NCI-H1092 (cell line): ENCODE measurements at regions not wholly inside any gene's neighbourhood (a gene's known extent, or its start where the extent isn't known, plus 50 kb on each side); places are given as distances from the start of the nearest gene placed in this dataset.

Experiments used
- DNase-seq: peaks from one replicate; lab custom pipeline; 2025; lab: John Stamatoyannopoulos, UW

DNA sequence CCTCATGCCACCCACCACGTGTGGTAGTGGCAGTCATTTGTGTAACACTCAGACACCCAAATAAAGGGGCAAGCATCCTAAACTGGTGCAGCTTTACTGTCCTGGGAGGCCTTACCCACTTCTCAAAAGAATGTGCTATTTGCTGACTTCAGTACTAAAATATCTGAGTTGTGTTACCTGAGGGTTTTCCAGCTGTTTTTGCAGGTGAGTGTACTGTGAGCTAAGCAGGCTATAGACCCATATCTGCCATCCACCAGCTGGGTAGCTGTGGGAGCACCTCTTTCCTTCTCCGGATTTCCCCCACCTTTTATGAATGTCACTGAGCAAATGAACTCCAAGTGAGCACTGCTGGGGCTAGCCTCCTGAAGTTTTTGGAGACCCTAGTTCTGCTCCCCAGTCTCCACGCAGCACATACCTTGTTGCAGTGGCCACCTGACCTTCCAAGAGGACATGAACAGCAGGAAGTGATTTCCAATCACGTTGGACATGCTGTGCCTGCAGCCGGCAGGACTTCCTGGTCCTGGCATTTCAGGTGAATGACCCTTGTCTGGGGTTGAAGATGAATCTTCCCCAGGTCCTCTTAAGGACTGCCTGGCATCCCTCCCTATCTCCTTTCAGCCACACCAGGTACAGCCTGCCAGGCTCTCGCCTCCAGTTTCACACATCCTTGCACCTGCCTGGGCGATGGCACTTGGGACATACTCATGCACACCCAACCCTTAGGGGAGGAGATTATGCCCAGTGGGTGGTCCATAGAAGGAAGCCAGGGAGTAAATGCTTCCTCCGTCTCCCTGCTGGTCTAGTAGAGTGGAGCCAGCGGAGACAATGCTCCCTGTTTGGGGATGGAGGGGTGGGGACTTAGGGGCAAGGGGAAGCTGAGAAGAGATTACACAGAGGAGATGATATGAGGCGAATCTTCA lies 109.5 kb upstream of the SPATA13 start:
- DNase-seq = no peak

DNA sequence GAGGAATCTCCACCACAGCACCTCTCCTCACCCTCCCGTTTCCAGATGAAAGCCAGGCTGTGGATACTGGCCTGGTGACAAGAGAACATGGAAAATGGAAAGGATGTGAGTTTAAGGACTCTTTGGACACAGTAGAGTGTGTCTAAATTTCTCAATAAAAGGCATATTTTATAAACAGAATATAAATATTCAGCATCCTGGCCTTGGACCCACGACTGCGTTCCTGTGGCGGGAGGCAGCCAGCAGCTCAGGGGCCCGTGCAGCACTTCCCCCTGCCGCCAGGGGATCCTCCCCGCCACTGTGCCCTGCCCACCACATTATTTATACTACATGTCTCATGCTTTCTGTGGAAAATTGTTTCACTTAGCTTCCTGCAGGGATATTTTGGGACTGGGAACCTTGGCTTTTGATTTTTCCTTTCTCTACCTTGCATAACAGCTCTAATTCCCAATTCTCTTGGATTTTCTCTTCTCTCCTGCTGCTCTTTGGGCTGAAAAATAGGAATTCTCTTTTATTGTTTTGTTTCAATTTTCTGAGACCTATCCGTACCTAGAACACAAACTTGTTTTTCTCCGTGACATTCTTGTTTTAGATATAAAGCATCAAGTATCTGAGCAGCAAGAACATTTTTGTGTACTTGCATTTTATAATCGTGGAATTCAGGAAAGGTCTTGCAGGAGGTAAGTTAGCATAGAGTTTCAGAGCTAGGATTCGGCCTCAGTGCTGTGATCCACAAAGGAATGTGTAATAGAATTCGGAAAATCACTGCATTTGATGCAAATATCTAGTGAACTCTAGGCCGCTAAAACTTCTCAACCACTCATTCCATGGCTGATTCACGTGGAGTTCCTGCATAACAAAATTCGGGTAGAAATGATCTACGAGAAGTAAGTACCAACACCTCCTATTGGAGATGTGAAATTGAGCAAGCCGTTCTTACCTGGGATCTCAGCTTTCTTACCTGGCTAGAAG lies 107.7 kb upstream of the SPATA13 start:
- no peak for DNase-seq

DNA sequence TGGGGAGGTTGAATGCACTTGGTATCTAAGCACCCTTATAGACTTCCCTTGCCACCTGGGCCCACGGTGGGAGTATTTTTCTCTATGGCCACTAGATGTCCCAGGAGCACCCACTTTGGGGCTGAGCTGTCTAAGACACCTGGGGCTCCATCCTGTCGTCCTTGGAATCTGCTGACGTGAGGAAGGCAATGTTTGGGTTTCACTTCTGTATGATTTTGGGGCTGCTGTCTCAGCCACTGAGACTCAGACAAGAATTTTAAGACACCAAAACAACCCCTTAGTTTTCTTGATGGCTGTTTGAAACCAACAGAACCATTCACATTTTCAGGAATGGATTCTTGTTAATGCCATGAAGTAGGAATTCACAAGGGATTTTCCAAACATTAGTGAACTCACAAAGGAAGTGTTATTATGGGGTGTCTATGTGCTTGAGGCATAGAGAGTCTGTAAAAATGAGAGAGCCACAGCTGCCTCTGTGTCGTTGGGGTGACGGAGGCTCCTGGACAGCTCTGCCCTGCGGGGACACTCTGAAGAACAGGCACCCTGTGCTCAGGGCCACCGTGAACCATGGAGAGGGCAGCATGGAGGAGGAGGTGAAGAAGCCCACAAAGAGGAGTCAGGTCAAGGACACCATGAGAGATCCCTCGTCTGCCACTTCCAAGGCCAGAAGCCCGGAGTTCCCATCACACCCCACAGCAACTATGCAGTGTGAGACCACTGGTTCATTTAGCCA lies 106.8 kb upstream of the SPATA13 start:
- peak; percentile 75 for DNase-seq

DNA sequence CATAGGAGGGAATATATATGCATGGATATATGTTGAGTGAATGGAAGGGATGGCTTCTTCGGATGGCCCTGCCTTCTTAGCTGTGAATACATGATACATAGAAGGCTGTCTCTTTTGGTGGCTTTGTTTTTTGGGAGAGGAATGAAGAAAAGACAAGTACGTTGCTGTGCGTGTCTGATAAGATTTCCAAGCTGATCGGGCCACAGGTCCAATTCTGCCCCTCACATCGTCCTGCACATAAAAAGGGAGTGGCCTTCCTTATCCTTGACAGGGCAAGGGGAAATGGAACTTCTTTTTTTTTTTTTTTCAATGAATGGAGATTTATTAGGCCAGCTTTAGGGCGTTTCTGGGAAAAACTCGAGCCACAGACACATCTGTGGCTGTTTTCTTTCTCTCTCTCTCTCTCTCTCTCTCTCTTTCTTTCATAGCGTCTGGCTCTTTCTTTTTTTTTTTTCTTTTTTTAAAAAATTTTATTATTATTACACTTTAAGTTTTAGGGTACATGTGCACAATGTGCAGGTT lies 103.8 kb upstream of the SPATA13 start:
- no peak for DNase-seq

DNA sequence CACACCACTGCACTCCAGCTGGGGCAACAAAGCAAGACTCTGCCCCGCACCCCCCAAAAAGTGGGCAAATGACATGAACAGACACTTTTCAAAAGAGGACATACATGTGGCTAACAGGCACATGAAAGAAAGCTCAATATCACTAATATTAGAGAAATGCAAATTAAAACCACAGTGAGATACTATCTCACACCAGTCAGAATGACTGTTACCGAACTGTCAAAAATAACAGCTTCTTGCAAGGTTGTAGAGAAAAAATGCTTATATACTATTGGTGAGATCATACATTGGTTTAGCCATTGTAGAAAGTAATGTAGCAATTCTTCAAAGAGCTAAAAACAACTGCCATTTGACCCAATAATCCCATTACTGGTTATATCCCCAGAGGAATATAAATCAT lies 99.5 kb upstream of the SPATA13 start:
- no peak for DNase-seq

DNA sequence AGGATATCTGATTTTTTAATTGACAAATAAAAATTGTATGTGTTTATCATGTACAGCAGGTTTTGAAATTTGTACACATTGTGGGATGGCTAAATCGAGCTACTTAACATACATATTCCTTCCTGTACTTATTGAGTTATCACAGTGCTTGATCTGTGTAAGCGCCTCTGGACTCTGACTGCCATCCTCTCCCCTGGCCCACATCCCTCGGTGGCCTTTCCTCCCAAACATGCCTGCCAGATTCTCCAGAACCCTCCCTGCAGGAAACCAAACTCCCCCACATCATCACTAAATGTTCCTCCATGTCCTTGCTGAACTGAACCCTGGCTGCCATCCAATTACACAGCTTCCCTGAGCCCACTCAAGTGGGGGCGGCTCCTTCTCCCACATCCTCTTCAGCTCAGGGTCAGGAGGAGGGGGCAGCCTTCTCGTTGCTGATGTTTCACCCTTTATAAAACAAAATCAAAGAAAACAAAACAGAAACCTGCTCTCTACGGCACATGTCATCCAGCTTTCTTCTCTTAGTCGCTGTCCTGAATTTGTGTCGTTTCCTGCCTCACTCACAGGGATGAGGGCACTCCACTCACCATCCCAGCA lies 97.1 kb upstream of the SPATA13 start:
- peak; percentile 68 for DNase-seq

DNA sequence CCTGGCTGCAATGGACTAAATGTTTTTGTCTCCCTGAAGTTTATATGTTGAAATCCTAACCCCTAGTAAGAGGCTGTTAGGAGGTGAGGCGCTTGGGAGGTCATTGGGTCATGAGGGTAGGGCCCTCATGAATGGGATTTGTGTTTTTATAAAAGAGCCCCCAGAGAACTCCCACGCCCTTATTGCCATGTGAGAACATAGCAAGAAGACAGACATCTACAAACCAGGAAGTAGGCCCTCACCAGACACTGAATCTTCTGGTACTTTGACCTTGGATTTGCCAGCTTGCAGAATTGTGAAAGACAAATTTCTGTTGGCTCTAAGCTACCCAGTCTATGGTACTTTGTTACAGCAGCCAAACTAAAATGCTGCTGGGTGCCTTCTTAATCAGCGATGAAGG lies 96.1 kb upstream of the SPATA13 start:
- DNase-seq = no peak

DNA sequence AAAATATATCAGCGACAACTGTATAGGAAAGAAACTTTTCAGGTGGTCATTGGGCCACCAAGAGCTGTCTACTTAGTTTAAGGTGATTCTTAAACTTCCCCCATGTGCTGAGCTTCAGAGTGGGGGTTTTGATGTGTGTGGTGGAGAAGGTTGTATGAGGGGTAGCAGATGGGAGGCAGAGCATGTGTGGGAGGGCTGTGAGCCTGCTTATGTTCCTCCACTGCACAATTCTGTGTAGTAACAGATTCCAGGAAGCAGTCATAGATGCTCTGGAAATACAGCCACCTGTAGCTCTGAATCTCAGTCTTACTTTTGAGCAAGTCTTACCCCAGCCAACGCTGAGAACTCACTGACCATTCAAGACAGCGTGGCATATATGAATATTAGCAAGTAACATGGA lies 95.3 kb upstream of the SPATA13 start:
- no peak for DNase-seq

DNA sequence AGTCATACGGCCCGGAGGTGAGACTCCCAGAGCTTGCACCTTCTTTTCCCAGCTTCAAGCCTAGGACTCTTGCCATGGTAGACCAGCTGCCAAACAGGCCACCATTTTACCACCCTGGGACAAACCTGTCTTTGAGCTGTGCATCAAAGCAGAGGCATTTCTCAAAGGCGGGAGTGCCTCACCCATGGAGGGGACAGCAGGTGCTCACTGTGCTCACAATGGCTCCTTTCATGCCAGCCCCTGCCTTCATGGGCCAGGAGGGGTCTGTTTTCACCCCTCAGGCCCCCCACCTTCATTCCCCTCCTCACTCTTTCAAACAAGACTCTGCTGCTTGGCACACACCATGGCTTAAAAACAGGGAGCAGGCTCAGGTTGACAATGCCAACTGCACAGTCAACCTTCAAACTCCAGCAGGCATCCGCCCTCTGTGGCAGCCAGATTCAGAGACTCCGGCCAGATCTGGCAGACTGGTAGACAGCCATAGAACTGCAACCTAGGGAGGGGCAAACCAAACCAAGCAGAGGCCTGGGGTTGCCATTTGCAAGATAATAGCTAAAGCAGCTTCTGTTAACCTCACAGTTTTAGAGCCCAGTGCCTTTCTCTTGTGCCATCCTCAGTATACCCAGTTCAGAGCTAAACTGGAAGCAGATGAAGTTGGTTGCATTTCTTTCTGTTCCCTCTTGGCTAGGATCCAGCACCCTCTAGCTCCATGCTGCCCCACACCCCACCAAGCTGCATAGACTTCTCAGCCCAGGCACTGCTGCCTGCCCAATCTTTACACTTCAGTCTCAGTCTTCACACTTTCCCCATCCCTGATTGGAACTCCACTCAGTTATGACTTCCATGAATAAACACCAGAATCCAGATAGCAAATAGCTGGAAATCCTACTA lies 93.9 kb upstream of the SPATA13 start:
- DNase-seq = no peak

DNA sequence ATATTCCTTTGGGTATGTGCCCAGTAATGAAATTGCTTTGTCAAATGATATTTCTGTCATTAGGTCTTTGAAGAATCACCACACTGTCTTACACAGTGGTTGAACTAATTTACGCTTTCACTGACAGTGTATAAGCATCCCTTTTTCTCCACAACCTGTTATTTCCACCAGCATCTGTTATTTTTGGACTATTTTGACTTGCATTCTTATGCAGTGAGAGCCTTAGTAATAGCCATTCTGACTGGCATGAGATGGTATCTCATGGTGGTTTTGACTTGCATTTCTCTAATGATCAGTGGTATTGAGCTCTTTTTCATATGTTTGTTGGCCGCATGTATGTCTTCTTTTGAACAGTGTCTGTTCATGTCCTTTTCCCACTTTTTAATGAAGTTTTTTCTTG lies 92.0 kb upstream of the SPATA13 start:
- DNase-seq = no peak

DNA sequence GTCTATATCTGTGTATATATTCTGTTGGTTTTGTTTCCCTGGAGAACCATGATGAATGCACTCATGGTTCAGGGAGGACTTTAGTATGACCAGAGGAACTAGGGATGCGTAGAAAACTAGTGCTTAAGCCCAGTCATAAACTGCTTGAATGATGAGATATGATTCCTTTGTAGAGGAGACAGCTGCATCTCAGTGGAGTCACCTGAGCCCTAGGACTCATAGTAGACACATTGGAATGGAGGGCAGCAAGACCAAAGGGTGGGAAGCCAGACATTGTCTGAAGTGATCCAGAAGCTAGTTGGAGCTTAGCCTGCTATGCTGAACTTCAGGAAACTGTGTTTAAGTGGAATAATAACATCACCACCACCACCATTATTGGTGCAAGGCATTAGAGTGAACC lies 89.5 kb upstream of the SPATA13 start:
- DNase-seq = no peak

DNA sequence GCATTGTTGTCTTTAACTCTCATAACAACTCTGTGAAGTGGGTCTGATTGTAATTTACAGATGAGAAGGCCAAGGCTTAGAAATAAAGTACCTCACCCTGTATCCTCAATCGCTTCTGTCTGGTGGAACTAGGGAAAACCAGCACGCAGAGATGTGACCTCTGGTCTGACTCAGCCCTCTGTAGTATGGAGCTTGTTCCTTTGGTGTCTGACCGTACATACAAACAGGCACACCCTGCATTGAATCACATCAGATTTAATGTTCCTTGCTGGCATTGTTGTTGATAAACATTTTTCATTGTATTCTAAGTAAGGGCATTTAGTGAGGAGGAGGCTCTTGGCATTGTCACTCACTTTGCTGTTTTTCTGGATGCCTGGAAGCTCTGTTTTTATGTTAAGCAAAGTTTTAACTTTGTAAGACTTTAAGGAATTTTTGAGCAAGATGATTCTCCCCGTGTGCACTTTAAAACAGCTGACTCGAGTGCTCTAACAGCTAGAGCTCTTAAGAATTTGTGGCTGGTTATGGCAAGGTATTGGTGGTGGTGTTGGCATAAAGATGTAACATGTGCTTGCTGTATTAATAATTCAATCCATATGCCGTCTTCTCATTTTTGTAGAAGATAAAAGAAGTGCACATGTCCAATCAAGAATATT lies 89.0 kb upstream of the SPATA13 start:
- no peak for DNase-seq

DNA sequence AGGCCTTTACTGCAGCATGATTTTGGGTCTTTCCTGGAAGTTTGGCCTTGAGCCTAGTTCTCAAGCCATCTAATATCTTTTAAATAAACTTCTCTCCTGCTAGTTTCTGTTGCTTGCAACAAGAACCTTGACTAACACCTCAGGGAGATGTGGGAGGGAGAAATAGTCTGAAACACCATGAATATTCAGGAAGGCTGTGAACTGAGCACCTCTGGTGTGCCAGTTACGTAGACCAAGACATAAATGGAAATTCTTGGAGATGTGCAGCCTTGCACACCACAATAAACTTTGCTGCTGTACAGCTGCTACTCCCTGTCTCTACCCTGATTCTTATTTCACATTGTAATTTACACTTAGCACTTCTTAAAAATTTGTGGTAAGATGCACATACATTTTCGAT lies 86.9 kb upstream of the SPATA13 start:
- DNase-seq = no peak

DNA sequence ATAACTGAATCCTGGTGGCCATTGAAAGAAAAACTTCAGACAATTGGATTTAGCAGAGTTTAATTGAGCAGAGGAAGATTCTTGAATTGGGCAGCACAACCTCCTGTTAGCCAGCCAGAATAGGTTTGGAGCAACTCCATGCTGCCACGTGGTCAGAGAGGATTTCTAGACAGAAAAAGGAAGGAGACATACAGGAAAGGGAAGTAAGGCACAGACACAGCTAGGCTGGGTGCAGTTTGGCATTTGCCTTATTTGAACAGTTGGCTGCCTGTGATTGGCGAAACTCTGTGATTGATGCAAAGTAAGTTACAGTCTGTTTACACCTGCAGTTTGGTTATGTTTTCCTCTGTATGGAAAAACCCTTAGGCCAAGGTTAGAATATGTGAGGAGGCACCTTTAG lies 85.8 kb upstream of the SPATA13 start:
- DNase-seq = no peak

DNA sequence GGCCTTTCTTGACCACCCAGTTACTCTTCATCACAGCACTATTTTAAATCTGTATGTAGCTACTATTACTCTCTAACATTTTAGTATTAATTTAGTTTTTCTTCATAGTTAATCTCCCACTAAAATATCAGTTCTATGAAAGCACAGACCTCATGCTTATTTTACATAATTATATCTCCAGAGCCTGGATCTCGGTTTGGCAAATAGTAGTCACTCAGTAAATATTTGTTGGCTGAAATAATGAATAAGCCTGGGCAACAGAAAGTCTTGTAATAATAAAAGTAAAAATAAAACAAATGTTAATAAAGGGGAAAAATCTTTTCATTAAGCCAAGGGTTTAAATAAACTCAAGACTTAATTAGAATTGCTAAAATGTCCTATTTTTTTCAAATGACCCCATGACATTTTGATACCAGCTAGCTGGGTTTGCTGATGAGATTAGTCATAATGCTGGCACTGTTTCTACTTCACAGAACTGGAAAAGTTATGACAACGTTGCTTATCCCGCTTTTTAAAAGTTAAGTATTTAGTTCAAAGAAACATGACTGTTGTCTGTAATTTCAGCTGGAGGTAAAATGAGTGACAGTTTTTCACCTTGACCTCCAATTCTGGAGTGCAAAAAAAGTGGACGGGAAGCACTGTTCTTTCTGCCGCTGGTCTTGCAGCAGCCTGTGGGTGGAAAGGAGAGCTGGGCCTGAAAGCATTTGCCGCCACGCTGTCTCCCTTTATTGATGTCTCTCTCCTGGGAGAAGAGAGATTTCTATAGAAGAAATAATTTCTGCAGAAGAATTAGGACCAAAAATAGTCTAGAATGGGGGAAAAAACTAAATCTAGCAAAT lies 85.2 kb upstream of the SPATA13 start:
- DNase-seq = no peak

DNA sequence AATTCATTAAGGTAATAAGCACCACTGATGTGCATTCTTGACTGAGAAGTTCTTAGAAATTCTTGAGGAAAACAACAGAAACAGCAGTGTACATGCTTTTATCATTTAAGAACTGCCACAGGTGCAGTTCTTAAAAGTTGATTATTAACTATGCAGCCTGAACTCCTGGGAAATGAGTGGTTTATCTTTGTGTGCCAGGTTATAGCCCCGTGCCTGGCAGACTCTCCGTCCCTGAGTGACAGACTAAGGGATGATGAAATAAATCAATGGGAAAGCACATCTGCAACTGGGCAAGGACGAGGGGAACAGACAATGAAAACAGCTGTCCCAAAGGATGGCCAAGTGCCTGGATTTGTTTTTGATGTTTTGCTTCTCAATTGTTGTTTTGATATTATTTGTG lies 84.4 kb upstream of the SPATA13 start:
- no peak for DNase-seq

DNA sequence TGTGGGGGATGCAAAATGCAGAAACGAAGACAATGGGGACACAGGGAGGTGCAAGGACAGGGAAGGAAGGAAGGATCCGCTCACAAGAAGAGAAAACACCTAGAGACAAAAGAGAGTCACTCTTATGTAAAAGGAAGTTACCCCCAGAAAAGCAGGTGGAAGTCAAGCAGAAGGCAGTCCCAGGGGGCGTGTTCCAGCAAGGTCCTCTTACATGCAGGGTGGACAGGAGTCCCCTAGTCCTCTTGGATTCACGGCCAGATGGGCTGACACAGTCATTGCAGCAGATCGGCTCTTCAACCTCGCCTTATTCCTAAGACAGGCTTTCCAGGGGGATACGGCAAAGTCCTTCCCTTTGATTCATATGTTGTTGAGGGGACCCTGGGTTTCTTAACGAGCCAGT lies 83.9 kb upstream of the SPATA13 start:
- no peak for DNase-seq

DNA sequence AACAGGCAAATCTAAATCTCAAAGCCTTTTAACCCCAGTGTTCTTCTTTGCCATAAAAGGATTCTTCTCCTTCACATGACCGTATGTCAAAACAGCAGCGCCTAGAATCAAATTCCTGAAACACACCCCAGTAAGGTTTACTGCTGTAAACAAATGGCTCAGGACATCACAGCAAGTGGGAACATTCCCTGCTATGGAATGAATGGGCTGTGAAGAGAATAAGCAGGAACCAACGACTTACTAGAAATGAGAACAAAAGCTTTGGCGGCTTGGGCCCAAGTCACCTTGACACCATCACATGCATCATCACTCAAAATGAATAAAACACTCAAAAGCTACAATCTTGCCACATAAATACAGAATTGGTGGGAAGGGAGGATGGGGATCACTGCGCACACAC lies 80.4 kb upstream of the SPATA13 start:
- DNase-seq = no peak

DNA sequence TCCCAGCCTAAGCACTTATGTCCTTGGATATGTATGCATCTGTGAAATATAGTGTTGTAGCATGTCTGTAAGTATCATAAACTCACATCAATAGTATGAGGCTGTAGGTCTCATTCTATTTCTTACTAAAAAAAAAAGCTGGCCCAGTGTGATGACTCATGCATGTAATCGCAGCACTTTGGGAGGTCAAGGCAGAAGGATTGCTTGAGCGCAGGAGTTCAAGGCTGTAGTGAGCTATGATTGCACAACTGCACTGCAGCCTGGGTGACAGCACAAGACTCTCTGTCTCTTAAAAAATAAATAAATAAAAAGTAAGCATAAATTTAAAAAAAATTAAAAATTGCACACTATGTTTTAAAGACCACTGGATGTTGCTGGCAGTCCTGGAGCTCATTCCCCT lies 79.1 kb upstream of the SPATA13 start:
- DNase-seq = no peak
